ENCODE measurements at regions not wholly inside any gene's neighbourhood (a gene's known extent, or its start where the extent isn't known, plus 50 kb on each side); places are given as distances from the start of the nearest gene placed in this dataset.

DNA sequence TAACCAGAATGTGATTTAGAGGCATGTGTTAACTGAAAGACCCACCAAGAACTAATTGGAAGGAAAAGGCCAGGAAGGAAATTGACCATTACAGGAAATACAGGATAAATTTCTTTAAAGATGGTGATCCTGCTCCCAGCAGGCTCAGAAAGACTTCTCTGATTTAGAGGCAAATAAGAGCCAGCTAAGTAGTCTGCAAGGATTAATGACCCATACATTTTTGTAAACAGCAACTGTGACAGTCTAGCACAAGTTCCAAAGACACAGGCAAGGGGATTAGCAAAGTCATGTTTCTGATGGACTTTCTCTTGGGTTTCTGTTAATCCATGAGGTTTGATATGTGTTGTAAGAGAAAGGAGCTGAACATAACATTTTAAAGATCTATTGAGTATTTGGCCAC, 425.0 kb downstream of the HTR7 start:
- H3K4me1 ChIP-seq (ENCODE audit: insufficient read depth, low read length) = no peaks in the 10 kb centered on the region
- H3K4me3 ChIP-seq (ENCODE audit: low read depth in 1 of 2, low read length in 2 of 2) = no peak overlapping the region
- no peaks in the 10 kb centered on the region for H3K9me3 ChIP-seq (ENCODE audit: low read length)
- no peaks in the 10 kb centered on the region for H3K27me3 ChIP-seq (ENCODE audit: control insufficient read depth in 1 of 2, insufficient read depth in 2 of 2, low read length in 2 of 2)
- H3K27ac ChIP-seq (ENCODE audit: low read depth, low read length) = no peak overlapping the region
- H3K9ac ChIP-seq (ENCODE audit: low read length) = no peak overlapping the region
- no peaks in the 10 kb centered on the region for H3K36me3 ChIP-seq (ENCODE audit: insufficient read depth, low read length)

DNA sequence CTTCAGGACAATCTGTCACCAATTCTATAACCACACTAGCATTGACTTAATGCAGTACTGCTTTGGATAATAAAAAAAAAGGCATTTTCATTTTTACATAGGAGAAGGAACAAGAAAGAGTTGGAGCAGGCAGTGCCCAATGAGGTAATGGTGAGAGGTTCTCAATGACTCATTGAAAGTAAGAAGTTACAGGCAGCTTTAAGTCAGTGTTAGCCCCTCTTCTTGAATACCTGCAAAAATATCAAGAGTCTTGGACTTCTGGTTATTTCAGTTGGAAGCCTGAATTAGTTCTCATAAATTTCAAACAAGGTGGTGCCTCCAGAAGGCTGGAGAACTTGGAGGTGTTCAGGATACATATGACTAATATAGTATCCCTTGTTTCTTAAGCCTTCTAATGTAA, 422.5 kb downstream of the HTR7 start:
- Histone ChIP-seq H3K9ac (ENCODE audit: low read length) (no peak overlapping the region), H3K36me3 (ENCODE audit: insufficient read depth, low read length) (no peaks in the 10 kb centered on the region), H3K4me1 (ENCODE audit: insufficient read depth, low read length) (no peaks in the 10 kb centered on the region), H3K27ac (ENCODE audit: low read depth, low read length) (no peak overlapping the region), H3K4me3 (ENCODE audit: low read depth in 1 of 2, low read length in 2 of 2) (no peak overlapping the region), H3K27me3 (ENCODE audit: control insufficient read depth in 1 of 2, insufficient read depth in 2 of 2, low read length in 2 of 2) (no peaks in the 10 kb centered on the region), H3K9me3 (ENCODE audit: low read length) (no peaks in the 10 kb centered on the region)

DNA sequence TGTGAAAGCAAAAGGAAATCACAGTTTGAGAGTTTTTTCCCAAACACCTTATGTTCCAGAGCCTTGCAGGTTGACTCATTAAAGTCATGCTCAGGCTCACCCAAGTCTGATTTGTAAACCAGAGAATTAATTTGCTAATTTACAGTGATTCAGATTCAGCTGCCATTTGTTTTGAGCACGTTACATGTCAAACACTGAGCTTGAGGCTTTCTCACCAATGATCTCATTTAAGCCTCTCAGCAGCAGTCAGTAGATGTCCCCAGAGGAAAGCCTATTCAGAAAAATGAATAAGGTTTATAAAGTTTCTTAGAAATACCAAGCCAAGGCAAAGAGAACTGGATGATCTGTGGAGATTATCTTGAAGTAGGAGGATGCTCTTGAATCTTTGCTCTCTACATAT, 420.4 kb downstream of the HTR7 start:
- Histone ChIP-seq H3K27me3 (ENCODE audit: control insufficient read depth in 1 of 2, insufficient read depth in 2 of 2, low read length in 2 of 2) (no peaks in the 10 kb centered on the region), H3K9me3 (ENCODE audit: low read length) (no peaks in the 10 kb centered on the region), H3K27ac (ENCODE audit: low read depth, low read length) (no peak overlapping the region), H3K4me3 (ENCODE audit: low read depth in 1 of 2, low read length in 2 of 2) (no peak overlapping the region), H3K4me1 (ENCODE audit: insufficient read depth, low read length) (no peaks in the 10 kb centered on the region), H3K9ac (ENCODE audit: low read length) (no peak overlapping the region), H3K36me3 (ENCODE audit: insufficient read depth, low read length) (no peaks in the 10 kb centered on the region)

DNA sequence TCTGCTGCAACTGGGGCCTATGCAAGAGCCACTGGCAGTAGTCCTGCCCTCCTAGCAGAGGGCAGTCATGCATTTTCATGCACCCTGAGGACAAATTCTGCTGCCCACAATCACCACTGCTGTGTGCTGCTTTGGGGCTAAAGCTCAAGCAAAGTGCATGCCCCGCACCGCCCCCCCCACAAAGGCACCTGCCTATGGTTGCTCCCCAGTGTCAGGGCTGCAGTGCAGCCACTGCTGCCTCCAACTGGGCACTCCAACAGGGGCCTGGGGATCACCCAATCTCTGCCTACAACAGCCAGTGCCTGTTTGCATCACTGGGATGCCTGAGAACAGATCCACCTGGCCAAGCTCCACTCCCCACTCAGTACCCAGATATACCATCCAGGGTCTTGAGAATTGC, 417.0 kb downstream of the HTR7 start:
- no peaks in the 10 kb centered on the region for H3K27me3 ChIP-seq (ENCODE audit: control insufficient read depth in 1 of 2, insufficient read depth in 2 of 2, low read length in 2 of 2)
- H3K4me3 ChIP-seq (ENCODE audit: low read depth in 1 of 2, low read length in 2 of 2) = no peak overlapping the region
- no peaks in the 10 kb centered on the region for H3K36me3 ChIP-seq (ENCODE audit: insufficient read depth, low read length)
- no peak overlapping the region for H3K27ac ChIP-seq (ENCODE audit: low read depth, low read length)
- H3K4me1 ChIP-seq (ENCODE audit: insufficient read depth, low read length) = no peaks in the 10 kb centered on the region
- no peaks in the 10 kb centered on the region for H3K9me3 ChIP-seq (ENCODE audit: low read length)
- H3K9ac ChIP-seq (ENCODE audit: low read length) = no peak overlapping the region

DNA sequence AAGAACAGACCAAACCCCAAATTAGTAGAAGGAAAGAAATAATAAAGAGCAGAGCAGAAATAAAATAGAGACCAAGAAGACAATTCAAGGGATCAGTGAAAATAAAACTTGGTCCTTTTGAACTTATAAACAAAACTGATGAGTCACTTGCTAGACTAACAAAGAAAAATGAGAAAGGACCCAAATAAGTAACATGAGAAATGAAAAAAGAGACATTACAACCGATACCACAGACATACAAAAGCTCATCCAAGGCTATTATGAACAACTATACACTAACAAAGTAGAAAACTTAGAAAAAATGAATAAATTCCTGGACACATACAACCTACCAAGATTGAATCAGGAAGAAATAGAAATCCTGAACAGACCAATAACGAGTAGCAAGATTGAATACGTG, 414.5 kb downstream of the HTR7 start:
- H3K36me3 ChIP-seq (ENCODE audit: insufficient read depth, low read length) = no peaks in the 10 kb centered on the region

DNA sequence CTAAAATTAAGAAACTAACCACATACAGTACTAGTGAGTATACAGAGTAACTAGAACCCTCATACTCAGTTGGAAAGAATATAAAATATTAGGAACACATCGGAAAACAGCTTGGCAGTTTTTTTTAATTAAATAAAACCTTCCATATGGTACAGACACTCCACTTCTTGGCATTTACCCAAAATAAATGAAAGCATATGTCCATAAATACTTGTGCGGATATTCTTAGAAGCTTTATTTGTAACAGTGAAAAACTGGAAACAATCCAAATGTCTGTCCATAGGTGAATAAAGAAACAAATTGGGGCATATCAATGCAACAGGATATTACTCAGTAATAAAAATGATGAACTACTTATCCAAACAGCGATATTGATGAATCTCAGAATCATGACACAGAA, 410.0 kb downstream of the HTR7 start:
- no peak overlapping the region for H3K9ac ChIP-seq (ENCODE audit: low read length)
- H3K27me3 ChIP-seq (ENCODE audit: control insufficient read depth in 1 of 2, insufficient read depth in 2 of 2, low read length in 2 of 2) = no peaks in the 10 kb centered on the region
- no peaks in the 10 kb centered on the region for H3K4me1 ChIP-seq (ENCODE audit: insufficient read depth, low read length)
- H3K36me3 ChIP-seq (ENCODE audit: insufficient read depth, low read length) = no peaks in the 10 kb centered on the region
- H3K9me3 ChIP-seq (ENCODE audit: low read length) = no peaks in the 10 kb centered on the region
- H3K4me3 ChIP-seq (ENCODE audit: low read depth in 1 of 2, low read length in 2 of 2) = no peak overlapping the region
- no peak overlapping the region for H3K27ac ChIP-seq (ENCODE audit: low read depth, low read length)

More for the DNA sequence above, 414.5 kb downstream of the HTR7 start:
- no peaks in the 10 kb centered on the region for H3K9me3 ChIP-seq (ENCODE audit: low read length)
- no peak overlapping the region for H3K27ac ChIP-seq (ENCODE audit: low read depth, low read length)
- H3K27me3 ChIP-seq (ENCODE audit: control insufficient read depth in 1 of 2, insufficient read depth in 2 of 2, low read length in 2 of 2) = no peaks in the 10 kb centered on the region
- no peak overlapping the region for H3K9ac ChIP-seq (ENCODE audit: low read length)
- no peak overlapping the region for H3K4me3 ChIP-seq (ENCODE audit: low read depth in 1 of 2, low read length in 2 of 2)
- no peaks in the 10 kb centered on the region for H3K4me1 ChIP-seq (ENCODE audit: insufficient read depth, low read length)

DNA sequence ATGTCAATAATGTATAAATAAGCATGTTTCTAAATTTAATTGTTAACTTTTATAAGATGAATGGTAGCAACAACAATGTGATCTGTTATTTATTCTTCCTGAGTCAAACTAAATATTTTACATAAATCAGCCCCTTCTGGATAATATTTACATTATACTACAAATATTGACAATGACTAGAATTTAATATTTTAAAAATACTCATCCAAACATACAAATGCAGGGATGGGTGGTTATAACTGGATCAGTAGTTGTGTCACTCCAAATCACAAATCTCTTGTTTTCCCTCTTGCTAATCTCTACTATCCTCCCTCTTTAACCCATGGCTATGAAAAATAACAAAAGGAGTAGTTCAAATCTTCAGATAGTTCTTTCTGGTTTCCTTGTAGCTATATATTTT, 407.0 kb downstream of the HTR7 start:
- Histone ChIP-seq H3K4me1 (ENCODE audit: insufficient read depth, low read length) (no peaks in the 10 kb centered on the region), H3K9me3 (ENCODE audit: low read length) (no peaks in the 10 kb centered on the region), H3K9ac (ENCODE audit: low read length) (no peak overlapping the region), H3K27me3 (ENCODE audit: control insufficient read depth in 1 of 2, insufficient read depth in 2 of 2, low read length in 2 of 2) (no peaks in the 10 kb centered on the region), H3K27ac (ENCODE audit: low read depth, low read length) (no peak overlapping the region), H3K36me3 (ENCODE audit: insufficient read depth, low read length) (no peaks in the 10 kb centered on the region), H3K4me3 (ENCODE audit: low read depth in 1 of 2, low read length in 2 of 2) (no peak overlapping the region)

DNA sequence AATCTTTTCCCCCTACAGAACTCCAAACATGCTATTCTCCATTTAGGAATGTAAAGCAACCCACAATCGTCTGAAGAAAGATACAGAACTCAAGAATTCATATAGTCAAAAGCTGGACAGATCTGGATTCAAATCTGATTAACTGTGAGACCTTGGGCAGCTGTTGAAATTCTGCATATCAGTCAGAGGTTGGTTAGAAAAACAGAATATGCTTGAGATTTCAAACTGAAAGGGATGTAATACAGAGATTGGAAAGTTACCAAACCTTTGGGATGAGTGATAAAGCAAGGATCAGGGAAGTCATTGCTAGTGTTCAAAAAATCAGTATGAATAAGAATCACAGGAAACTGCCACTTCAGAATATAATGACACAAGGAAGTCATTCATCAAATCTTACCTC, 406.6 kb downstream of the HTR7 start:
- Histone ChIP-seq H3K27ac (ENCODE audit: low read depth, low read length) (no peak overlapping the region), H3K36me3 (ENCODE audit: insufficient read depth, low read length) (no peaks in the 10 kb centered on the region), H3K9ac (ENCODE audit: low read length) (no peak overlapping the region), H3K9me3 (ENCODE audit: low read length) (no peaks in the 10 kb centered on the region), H3K4me3 (ENCODE audit: low read depth in 1 of 2, low read length in 2 of 2) (no peak overlapping the region), H3K27me3 (ENCODE audit: control insufficient read depth in 1 of 2, insufficient read depth in 2 of 2, low read length in 2 of 2) (no peaks in the 10 kb centered on the region), H3K4me1 (ENCODE audit: insufficient read depth, low read length) (no peaks in the 10 kb centered on the region)

DNA sequence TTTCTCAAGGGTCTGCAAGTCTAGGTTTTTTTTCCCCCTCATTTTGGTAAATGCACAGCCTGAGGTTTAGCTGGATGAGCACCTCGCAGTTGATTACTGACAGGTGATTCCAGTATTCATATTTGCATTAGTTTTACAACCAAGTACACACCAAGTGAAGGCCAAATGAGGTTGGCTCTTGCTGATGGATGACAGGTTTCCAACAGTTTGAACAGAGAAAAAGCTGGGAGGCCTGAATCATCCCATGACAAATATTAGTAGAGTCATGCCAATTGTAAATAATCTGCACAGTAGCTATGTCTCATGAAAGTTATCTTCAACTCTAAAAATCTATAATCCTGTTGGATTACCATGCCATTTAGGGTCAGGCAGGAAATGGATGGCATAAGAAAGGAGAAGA, 399.8 kb downstream of the HTR7 start:
- no peak overlapping the region for H3K9ac ChIP-seq (ENCODE audit: low read length)
- H3K4me1 ChIP-seq (ENCODE audit: insufficient read depth, low read length) = no peaks in the 10 kb centered on the region
- no peak overlapping the region for H3K4me3 ChIP-seq (ENCODE audit: low read depth in 1 of 2, low read length in 2 of 2)
- no peak overlapping the region for H3K27ac ChIP-seq (ENCODE audit: low read depth, low read length)
- H3K9me3 ChIP-seq (ENCODE audit: low read length) = no peaks in the 10 kb centered on the region
- no peaks in the 10 kb centered on the region for H3K27me3 ChIP-seq (ENCODE audit: control insufficient read depth in 1 of 2, insufficient read depth in 2 of 2, low read length in 2 of 2)
- H3K36me3 ChIP-seq (ENCODE audit: insufficient read depth, low read length) = no peaks in the 10 kb centered on the region

DNA sequence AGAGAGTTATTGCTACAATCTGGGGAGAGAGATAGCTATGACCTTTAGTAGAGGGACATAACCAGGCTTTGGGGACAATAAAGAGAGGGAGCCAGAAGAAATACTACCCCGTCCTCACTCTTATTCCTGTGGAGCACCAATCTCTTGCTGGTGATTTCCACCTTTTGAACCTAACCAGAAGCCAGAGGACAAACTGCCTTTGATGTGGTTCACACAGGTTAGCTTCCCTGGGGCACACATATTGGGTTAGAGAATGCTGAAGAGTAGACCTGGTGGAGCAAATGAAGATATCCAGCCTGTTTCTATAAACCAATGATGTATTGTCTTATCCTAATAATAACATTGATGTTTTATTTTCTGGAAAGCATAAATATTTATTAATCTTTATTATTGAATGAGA, 399.3 kb downstream of the HTR7 start:
- H3K9me3 ChIP-seq (ENCODE audit: low read length) = no peaks in the 10 kb centered on the region
- no peak overlapping the region for H3K27ac ChIP-seq (ENCODE audit: low read depth, low read length)
- H3K4me1 ChIP-seq (ENCODE audit: insufficient read depth, low read length) = no peaks in the 10 kb centered on the region
- H3K27me3 ChIP-seq (ENCODE audit: control insufficient read depth in 1 of 2, insufficient read depth in 2 of 2, low read length in 2 of 2) = no peaks in the 10 kb centered on the region
- no peak overlapping the region for H3K4me3 ChIP-seq (ENCODE audit: low read depth in 1 of 2, low read length in 2 of 2)
- no peaks in the 10 kb centered on the region for H3K36me3 ChIP-seq (ENCODE audit: insufficient read depth, low read length)
- H3K9ac ChIP-seq (ENCODE audit: low read length) = no peak overlapping the region

DNA sequence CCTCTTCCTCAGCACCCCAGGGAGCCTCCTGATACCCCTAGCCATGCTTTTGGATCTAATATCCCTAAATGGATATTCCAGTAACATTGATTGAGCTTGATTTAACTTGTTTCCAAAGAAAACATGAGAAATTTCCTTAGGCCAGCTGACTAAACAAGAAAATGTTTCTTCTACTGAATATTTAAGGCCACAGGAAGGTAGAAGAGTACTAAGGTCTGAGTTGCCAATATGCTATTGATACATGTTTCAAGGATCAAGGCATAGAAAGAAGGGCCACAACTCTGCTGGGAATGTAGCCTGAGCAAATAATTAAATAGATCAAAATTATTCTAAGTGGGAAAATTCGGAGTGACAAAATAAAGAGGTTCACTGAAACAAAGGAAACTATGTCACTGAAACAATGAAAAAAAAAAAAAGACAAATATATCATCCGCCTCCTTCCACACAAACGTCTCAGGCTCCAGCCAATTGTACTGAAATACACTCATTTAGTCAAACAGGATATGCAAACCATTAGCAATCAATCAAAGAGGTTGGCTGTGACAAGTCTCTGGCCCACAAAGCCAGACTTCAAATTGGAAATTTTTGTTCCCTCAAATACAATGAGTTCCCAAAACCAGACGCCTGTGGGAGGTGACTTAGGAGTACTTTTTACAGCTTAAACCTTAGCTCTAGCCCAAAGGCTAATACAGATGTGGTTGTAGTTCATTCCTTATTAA, 396.2 kb downstream of the HTR7 start:
- Histone ChIP-seq H3K36me3 (ENCODE audit: insufficient read depth, low read length) (no peaks in the 10 kb centered on the region), H3K27ac (ENCODE audit: low read depth, low read length) (no peak overlapping the region), H3K9ac (ENCODE audit: low read length) (no peak overlapping the region), H3K4me1 (ENCODE audit: insufficient read depth, low read length) (no peaks in the 10 kb centered on the region), H3K4me3 (ENCODE audit: low read depth in 1 of 2, low read length in 2 of 2) (no peak overlapping the region), H3K9me3 (ENCODE audit: low read length) (no peaks in the 10 kb centered on the region), H3K27me3 (ENCODE audit: control insufficient read depth in 1 of 2, insufficient read depth in 2 of 2, low read length in 2 of 2) (no peaks in the 10 kb centered on the region)

DNA sequence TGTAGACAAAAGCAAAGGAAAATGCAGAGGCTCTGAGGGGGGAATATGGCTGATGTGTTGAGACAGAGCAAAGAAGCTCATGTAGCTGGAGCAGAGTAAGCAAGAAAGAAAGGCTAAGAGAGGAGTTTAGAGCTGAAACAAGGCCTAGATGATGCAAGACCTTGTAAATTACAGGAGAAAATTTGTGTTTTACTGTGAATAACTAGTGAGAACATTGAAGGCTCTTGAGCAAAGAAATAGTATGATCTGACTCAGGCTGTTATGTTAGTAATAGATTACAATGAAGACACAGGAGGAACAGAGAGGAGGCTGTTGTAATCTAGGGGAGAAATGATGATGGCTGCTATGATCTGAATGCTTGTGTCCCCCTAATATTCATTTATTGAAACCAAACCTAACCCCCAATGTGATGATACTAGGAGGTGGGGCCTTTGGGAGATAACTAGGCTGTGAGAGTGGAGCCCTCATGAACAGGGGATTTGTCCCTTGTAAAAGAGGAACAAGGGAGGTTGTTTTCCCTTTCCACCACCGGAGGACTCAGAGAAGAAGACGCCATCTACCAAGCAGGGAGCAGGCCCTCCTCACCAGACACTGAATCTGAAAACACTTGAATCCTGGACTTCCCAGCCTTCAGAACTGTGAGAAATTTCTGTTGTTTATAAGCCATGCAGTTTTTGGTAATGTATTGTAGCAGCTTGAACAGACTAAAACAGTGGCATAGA, 394.9 kb downstream of the HTR7 start:
- Histone ChIP-seq H3K27ac (ENCODE audit: low read depth, low read length) (no peak overlapping the region), H3K4me3 (ENCODE audit: low read depth in 1 of 2, low read length in 2 of 2) (no peak overlapping the region), H3K4me1 (ENCODE audit: insufficient read depth, low read length) (no peaks in the 10 kb centered on the region), H3K9ac (ENCODE audit: low read length) (no peak overlapping the region), H3K27me3 (ENCODE audit: control insufficient read depth in 1 of 2, insufficient read depth in 2 of 2, low read length in 2 of 2) (no peaks in the 10 kb centered on the region), H3K9me3 (ENCODE audit: low read length) (no peaks in the 10 kb centered on the region), H3K36me3 (ENCODE audit: insufficient read depth, low read length) (no peaks in the 10 kb centered on the region)
